ENCODE measurements at regions not wholly inside any gene's neighbourhood (a gene's known extent, or its start where the extent isn't known, plus 50 kb on each side); places are given as distances from the start of the nearest gene placed in this dataset.
"Not testable (repeated sequence)": the region's sequence is repeated elsewhere in the genome, so short reads cannot be mapped to it uniquely, and the experiment has no call there.

DNA sequence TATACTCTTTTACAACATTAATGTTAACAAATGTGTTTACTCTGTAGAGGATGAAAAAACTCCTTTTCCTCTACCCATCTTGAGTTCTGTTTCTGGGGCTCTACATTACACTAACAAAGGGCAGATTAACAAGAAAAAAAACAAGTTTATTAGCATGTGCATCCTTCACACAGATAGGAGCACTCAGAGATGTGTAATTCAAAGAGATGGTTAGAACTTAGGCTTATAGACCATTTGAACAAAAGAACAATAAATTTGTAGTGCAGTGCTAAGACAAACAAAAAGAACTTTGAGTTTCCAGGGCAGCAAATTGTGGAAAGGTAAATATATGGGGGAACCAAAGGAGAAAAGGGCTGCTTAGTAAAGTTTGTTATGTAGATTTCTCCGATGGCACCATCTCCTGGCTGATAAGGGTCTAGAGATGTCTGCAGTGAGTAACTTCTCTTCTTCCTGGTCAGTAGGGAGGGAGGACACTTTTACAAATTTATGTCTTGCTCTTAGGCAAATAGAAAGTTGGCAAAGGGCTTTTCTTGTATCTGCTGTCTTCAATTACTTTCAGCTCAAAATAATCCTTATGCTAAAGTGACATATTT, 1249.9 kb upstream of the TENM3 start:
- ATAC-seq (ENCODE audit: poor library complexity) (no peak), DNase-seq (no peak)
- intact Hi-C loops (cut with DNase I): no loop called here

DNA sequence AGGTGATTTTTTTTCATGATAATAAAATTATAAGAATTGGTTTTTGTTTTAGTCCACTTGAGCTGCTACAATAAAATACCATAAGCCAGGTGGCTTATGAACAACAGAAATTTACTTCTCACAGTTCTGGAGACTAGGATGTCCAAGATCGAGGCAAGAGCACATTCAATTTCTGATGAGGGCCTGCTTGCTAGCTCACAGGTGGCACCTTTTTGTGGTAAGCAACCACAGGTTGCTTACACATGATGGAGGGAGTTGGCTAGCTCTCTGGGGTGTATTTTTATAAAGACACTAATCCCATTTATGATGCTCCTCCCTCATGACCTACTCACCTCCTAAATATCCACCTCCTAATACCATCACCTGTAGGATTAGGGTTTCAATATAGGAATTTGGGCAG, 1248.5 kb upstream of the TENM3 start:
- intact Hi-C loops (cut with DNase I): no loop called here
- DNase-seq (no peak), ATAC-seq (ENCODE audit: poor library complexity) (no peak)

DNA sequence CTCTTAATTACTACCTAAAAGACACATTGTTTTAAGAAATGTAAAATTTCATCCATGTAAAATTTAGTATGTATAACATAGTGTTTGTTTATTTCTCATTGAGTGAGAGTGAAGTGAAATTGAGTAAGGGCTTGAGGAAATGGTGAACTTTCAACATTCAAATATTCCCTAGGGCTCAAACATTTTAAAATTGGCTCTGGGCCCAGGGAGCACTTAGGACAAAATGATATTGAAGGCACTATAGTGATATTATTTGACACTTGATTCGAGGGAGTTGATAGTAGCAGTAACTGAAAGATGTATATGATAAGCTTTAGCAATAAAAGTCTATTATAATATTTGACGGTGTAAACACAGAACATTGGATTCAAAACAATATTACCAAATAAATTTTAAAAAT, 1244.0 kb upstream of the TENM3 start:
- intact Hi-C loops (cut with DNase I): no loop called here
- ATAC-seq (ENCODE audit: poor library complexity) (no peak), DNase-seq (no peak)

DNA sequence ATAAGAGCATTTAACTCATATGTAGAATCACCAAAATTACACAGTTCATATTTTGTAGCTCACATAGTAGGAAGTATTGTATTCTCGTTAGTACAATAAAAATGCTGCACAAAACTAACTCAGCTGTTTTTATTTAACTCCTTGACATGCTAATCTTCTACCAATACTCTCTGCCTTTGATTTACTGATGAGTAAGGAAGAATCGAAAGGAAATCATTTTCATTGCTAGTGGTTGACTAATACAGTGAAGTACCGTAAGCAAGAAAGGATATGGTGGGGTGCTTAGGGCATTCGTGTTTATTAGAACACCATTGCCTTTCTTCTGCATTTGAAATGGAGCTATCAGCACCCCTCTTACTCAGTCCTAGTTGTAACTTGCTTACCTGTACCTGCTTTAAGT, 1239.1 kb upstream of the TENM3 start:
- ATAC-seq (ENCODE audit: poor library complexity) (no peak), DNase-seq (no peak)
- intact Hi-C loops (cut with DNase I): no loop called here

DNA sequence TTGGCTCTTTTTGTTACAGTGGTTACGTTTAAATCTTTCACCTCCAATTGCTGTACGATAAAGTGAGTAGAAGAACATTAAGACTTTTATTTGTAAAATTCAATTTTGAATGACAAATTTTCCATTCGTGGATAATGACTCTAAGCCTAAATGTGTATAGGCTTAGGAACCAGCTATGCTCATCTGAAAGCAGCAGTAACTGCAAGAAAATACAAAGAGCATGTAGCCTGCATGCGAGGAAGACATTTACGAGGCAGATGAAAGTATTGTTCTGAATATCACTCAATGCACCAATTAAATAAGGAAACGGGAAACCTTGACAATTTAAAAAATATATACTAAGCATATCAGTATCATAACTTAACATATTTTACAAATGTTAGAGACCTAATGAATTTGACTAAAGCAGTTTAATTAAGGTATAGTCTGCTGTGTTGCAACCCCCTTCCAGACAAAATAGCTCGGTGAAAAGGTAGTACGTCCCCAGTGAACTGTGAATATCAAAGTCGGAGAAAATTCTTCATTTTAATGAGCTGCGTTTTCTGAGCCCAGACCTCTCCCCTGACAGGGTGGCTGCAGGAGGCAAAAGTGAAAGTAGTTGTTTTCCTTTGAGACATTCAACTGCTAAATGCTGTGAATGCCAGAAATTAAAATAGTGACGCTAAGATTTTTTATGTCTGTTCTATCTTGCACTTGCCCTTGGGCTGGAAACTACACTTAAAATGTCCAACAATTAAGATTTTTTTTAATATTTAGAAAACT, 1236.5 kb upstream of the TENM3 start:
- intact Hi-C loops (cut with DNase I): no loop called here
- no peak for DNase-seq
- no peak for ATAC-seq (ENCODE audit: poor library complexity)

DNA sequence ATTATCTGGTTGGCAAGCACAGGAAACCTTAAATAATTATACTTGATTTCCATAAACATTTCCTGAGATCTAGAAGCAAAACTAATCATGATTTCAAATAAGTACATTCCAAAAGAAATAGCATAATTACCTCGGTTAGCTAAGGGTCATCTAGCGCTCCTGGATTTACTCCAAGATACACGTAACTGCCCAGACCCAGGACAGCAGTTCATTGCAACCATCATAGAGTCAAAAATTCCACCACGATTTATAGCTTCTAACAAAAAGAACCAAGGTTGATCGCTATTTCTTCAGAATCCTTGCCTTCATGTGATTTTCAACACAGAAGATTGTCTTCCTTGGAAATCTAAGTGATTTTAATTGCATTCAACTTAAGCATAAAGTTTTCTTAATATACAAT, 1235.5 kb upstream of the TENM3 start:
- no peak for DNase-seq
- intact Hi-C loops (cut with DNase I): no loop called here
- ATAC-seq (ENCODE audit: poor library complexity): no peak

DNA sequence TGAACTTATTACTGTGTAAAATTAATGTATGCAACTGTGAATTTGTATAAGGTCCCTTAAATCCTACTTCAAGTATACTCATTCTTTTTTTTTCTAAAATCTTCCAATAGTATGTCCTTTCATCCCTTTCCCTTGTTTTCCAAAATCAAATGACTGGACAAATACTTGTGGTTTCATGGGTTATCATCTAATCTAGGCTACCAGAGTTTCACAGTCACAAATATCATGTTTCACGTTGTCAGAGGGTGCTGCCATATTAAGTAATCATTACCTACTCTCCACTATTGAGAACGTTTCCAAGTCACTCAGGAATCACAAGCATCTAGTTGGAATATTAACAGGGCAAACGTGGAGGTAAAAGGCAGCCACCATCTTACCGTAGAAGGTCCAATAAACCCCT, 1235.0 kb upstream of the TENM3 start:
- intact Hi-C loops (cut with DNase I): no loop called here
- DNase-seq (no peak), ATAC-seq (ENCODE audit: poor library complexity) (no peak)

DNA sequence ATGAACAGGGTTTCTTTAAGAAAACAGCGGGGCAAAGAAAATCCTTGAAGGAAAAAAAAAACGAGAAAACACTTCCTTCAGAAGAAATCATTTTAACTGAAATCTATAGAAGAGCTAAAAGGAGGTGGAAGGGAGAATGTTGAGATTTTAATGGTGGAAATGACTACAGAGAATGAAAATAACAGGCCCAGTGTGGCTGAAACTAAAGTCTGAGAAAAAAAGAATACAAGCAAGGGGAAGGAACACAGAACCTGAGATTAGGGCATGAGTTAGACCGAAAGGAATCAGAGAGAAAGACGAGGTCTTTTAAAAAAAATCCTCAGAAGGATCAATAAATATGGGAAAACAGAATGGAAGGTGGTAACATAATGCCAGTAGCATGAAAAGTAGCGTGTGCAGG, 1230.0 kb upstream of the TENM3 start:
- intact Hi-C loops (cut with DNase I): no loop called here
- DNase-seq (no peak), ATAC-seq (ENCODE audit: poor library complexity) (no peak)

DNA sequence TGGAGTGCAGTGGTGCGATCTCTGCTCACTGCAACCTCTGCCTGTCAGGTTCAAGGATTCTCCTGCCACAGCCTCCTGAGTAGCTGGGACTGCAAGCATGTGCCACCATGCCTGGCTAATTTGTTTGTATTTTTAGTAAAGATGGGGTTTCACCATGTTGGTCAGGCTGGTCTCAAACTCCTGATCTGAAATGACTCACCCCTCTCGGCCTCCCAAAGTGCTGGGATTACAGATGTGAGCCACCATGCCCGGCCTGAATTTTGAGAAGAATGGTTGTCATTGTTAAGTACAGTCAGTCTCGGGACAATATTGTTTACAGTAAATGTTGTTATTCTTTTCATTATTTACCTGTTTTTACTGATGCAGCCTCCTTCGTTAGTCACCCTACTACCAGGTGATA, 1226.2 kb upstream of the TENM3 start:
- intact Hi-C loops (cut with DNase I): no loop called here
- DNase-seq (no peak), ATAC-seq (ENCODE audit: poor library complexity) (no peak)

DNA sequence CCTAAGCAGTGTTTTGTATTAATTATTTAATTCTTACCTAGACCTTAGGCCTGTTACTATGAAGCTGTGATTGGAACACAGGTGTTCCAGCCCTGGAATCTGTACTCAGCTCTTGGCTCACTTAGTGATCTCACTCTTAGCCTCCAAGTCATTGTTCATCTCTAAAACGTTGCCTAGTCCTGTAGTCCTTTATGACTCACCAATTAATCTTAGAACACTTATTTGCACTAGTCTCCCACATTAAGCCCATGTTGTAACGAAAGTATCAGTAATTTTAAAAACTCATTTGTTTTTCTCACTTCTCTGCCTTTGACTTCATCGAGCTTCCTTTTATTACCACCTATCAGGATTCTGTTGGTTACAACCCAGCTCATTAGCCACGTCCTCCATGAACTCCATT, 1224.7 kb upstream of the TENM3 start:
- ATAC-seq (ENCODE audit: poor library complexity) (no peak), DNase-seq (no peak)
- intact Hi-C loops (cut with DNase I): no loop called here

DNA sequence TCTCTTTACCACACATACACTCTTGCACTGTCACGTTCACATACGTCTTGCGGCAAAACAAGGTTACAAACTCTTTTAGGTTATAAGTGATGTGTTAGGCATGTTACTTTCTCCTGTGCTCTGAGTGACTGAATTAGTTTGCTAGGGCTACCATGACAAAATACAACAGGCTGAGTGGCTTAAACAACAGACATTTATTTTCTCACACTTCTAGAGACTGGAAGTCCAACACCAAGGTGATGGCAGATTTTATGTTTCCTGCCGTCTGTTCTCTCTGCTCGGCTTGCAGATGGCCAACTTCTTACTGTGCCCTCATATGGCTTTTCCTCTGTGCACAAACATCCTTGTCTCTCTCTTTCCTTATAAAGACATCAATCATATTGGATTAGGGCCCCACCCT, 1224.3 kb upstream of the TENM3 start:
- DNase-seq: no peak
- no peak for ATAC-seq (ENCODE audit: poor library complexity)
- intact Hi-C loops (cut with DNase I): no loop called here

DNA sequence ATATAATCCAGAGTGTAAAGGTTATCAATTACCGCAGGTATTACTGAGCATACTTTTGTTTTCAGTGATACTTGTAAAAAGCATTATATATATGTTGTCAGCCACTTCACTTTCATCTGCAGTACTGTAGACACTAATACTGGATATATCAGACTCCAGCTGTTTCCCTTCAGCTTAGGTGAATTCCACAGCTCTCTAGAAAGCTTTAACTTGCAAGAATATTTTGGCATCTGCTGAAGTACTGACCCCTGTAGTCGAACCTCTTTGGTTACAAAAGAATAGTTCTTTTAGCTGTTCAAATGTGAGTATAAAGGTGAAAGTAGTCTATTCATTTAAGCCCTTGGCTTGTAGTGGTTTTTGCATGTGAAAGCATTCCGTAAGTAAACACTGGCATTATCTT, 1222.7 kb upstream of the TENM3 start:
- intact Hi-C loops (cut with DNase I): no loop called here
- DNase-seq: no peak
- ATAC-seq (ENCODE audit: poor library complexity): no peak

DNA sequence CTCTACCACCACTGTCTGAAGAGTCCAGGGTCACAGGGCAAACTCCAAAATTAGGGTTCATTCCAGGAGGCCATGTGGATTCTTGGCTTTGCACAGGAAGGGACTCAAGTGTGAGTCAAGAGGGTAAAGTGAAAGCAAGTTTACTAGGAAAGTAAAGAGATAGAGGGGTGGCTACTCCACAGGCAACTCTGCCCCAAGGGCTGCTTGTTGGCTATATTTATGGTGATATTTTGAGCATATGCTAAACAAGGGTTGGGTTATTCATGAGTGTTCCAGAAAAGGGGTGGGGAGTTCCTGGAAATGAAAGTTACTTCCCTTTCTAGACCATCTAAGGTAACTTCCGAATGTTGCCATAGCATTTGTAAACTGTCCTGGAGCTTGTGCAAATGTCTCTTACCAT, 1222.0 kb upstream of the TENM3 start:
- ATAC-seq (ENCODE audit: poor library complexity): no peak
- intact Hi-C loops (cut with DNase I): no loop called here
- DNase-seq: no peak

DNA sequence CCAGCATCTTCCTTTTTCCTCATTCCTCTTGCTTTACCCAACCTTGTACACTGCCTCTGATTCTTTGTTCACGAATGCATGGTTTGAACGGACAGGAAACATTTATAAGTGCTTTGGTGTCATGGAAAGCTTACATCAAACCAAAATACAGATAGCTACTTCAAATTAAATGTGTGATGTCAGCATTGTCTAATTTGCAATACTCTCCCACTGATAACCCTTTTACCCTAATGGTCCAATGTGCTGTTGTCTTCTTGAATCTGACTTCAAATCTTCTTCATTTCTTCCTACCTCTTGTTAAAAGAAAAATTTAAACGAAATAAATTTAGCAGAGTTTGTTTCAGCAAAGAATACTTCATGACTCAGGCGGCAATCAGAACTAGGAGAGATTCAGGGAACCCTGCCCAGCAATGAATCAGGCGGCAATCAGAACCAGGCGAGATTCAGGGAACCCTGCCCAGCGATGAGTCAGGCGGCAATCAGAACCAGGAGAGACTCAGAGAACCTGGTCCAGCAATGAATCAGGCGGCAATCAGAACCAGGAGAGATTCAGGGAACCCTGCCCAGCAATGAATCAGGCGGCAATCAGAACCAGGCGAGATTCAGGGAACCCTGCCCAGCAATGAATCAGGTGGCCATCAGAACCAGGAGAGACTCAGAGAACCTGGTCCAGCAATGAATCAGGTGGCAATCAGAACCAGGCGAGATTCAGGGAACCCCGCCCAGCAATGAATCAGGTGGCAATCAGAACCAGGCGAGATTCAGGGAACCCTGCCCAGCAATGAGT, 1212.9 kb upstream of the TENM3 start:
- DNase-seq; ATAC-seq (ENCODE audit: poor library complexity); intact Hi-C loops (cut with DNase I): not testable (repeated sequence)

DNA sequence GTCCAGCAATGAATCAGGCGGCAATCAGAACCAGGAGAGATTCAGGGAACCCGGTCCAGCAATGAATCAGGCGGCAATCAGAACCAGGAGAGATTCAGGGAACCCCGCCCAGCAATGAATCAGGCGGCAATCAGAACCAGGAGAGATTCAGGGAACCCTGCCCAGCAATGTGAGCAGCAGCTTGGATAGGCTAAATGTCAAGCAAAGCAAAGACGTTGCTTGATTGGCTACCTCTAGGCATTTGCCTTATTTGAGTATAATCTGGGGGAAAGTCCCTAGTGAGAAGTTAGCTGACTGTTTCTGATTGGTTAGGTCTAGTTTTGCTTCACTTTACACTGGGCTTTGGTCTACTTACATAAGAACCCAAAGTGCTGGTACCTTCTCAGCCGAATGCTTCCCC, 1212.2 kb upstream of the TENM3 start:
- intact Hi-C loops (cut with DNase I): no loop called here
- no peak for DNase-seq
- ATAC-seq (ENCODE audit: poor library complexity): no peak

DNA sequence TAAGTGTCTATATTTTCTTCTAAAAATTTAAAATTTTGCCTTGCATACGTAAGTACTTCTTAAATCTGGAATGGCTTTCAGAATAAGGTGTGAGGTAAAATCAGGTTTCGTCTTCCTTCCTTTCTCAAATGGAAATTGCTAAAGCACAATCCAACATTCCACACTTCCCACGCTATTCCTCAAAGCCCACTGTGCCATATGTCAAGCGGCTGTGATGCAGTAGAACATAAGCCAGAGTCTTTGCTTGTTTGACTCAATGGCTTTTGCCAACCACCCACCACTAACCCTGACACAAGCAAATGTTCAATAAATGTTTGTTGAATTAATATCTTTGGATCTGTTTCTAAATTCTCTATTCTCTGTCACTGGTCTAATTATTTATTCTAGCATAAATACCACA, 1199.7 kb upstream of the TENM3 start:
- DNase-seq (no peak), ATAC-seq (ENCODE audit: poor library complexity) (no peak)
- intact Hi-C loops (cut with DNase I): no loop called here

DNA sequence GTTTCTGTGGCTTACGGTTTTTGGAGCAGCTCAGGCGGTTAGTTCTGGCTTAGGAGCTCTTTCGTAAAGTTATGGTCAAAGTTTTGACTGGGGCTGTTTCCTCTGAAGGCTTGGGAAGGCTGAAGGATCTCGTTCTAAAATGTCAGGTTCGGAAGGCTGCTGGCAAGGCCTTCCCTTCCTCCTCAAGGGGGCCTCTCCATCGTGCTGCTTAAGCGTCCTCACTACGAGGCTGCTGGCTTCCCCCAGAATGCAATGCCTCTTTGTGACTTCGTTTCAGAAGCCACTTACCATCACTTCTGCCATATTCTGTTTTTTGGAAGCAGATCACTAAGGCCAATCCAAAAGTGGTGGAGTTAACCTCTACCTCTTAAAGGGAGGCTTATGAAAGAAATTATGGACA, 1196.4 kb upstream of the TENM3 start:
- intact Hi-C loops (cut with DNase I): no loop called here
- DNase-seq (no peak), ATAC-seq (ENCODE audit: poor library complexity) (no peak)

DNA sequence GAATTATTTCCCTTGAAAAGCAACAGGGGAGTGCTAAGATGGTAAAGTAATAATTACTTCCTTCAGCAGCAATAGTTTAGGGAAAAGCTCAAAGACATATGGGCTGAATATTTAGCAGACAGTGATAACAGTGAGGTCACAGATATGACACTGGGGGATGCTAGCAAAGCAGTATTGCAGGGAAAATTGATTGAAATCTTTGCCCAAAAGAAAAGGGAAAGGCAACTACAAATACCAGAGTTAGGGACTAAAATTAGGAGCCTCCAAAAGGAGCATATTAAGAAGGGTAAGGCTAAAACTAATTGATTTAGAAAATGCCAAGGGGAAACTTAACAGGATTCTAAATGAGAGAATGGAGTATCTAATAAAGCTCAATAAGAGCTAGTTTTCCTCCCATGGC, 1191.3 kb upstream of the TENM3 start:
- ATAC-seq (ENCODE audit: poor library complexity) (no peak), DNase-seq (no peak)
- intact Hi-C loops (cut with DNase I): no loop called here

DNA sequence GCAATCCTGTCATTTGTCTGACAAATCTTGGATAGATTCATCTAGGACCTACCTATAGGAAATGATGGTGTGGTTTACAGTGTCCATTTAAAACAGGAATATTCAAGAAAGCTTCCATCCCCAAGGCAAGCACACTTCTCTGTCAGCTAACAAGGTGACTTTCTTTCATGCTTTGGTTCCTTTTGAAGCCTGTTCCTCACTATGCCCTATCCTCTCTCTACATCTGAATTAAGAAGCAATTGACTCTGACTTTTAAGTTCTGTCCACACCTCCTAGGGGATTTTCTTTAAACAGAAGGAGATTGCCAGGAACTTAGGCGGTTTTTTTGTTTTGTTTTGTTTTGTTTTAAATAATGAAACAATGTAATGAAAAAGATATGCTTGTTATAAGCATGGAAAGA, 1181.4 kb upstream of the TENM3 start:
- no peak for ATAC-seq (ENCODE audit: poor library complexity)
- no peak for DNase-seq
- intact Hi-C loops (cut with DNase I): no loop called here

DNA sequence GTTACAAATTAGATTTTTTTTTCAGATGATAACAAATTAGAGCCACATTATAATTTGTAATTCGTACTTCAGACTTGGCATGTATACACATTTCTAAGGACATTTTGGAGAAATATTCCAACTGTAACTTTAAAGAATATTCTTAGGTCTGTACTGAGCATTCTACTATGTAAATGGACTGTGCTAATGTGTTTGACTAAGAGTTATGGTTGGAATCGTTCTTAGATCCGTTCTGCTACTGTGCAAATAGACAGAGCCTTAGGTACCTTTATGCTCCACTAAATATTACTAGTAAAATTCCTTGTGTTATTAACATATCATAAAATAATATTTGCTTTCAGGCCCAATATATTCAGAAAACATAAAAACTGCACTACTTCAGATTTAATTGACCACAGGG, 1180.0 kb upstream of the TENM3 start:
- no peak for DNase-seq
- intact Hi-C loops (cut with DNase I): no loop called here
- no peak for ATAC-seq (ENCODE audit: poor library complexity)

Measured in Right ventricle myocardium superior (tissue), 1 donor.